ENCODE measurements at regions not wholly inside any gene's neighbourhood (a gene's known extent, or its start where the extent isn't known, plus 50 kb on each side); places are given as distances from the start of the nearest gene placed in this dataset.

DNA sequence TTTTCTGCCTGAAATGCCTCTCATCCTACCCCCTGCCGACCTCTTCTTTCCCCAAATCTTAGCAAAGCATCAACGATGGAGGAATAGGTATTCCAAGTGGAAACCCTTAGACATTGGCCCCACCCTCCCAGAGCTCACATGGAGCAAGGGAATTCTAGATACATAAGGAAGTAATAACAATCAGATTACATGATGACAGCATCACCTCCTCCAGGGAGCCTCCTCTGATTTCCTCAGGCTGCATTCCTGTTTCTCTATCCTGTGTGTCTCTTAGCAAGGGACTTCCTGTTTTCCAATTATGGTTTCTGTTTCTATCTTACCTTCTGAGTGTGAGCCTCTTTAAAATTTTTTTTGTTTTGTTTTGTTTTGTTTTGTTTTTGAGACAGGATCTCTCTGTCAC, 246.6 kb downstream of the TSHZ3 start:
- intact Hi-C loops (cut with DNase I): no loop called here
- H3K27me3 ChIP-seq (ENCODE audit: low read depth): no peaks in the 10 kb centered on the region
- no peak overlapping the region for H3K27ac ChIP-seq
- no peak overlapping the region for H3K4me3 ChIP-seq
- no peak for TF ChIP-seq CTCF (IDR thresholded peaks at IDR 0.05)
- no peak for DNase-seq
- no peaks in the 10 kb centered on the region for H3K4me1 ChIP-seq
- ATAC-seq: no peak
- no peaks in the 10 kb centered on the region for H3K9me3 ChIP-seq
- no peaks in the 10 kb centered on the region for H3K36me3 ChIP-seq

DNA sequence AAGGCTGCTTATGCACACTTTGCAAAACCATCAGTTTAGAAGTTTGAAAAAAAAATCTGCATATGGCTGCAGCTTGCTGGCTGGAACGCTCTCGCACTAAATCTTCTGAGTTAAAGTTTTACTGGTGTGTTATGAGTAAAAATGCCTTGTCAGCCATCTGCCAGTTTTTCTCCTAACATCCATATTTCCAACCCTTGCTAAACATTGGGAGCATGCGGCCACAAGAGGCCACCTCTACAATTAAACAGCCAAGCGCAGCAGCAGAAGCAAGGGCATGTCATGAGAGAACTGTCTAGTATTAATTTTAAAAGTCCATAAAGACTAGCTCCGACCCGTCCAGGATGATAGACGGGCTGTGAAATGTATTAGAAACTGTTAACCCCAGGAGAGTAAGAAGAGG, 248.3 kb downstream of the TSHZ3 start:
- H3K4me3 ChIP-seq: no peak overlapping the region
- no peak overlapping the region for H3K27ac ChIP-seq
- no peak for ATAC-seq
- TF ChIP-seq CTCF (IDR thresholded peaks at IDR 0.05): no peak
- no peak for DNase-seq
- intact Hi-C loops (cut with DNase I): no loop called here
- no peaks in the 10 kb centered on the region for H3K9me3 ChIP-seq
- H3K27me3 ChIP-seq (ENCODE audit: low read depth): peaks cover 3% of the 10 kb centered on the region
- H3K4me1 ChIP-seq: no peaks in the 10 kb centered on the region
- no peaks in the 10 kb centered on the region for H3K36me3 ChIP-seq

DNA sequence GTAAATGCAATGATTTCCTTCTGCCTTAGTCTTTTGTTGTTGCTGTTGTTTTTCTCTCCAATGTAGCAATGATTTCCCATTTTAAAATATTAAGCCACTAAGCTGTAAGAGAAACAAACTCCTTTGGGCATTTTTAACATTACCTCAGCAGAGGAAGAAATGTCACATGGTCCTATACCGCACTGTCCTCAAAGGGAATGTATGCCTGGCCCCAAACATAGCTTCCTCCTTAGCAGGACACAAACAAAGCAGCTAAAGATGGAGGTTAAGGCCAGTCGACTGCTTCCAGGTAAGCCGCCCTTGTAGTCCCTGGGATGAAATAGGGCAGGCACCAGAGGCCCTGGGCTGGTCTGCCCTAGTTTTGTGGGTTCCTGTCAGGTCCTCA, 249.0 kb downstream of the TSHZ3 start:
- no peak overlapping the region for H3K4me3 ChIP-seq
- intact Hi-C loops (cut with DNase I): no loop called here
- no peaks in the 10 kb centered on the region for H3K4me1 ChIP-seq
- peaks cover 4% of the 10 kb centered on the region for H3K27me3 ChIP-seq (ENCODE audit: low read depth)
- no peak for DNase-seq
- no peak for TF ChIP-seq CTCF (IDR thresholded peaks at IDR 0.05)
- no peak overlapping the region for H3K27ac ChIP-seq
- no peaks in the 10 kb centered on the region for H3K36me3 ChIP-seq
- no peak for ATAC-seq
- H3K9me3 ChIP-seq: no peaks in the 10 kb centered on the region

- ATAC-seq: no peak
- no peak for TF ChIP-seq CTCF (IDR thresholded peaks at IDR 0.05)
- H3K4me1 ChIP-seq: no peaks in the 10 kb centered on the region
These were observed 249.6 kb downstream of the TSHZ3 start for GRCh38 chr19:31099515-31100205.

GRCh38 chr19:31098836-31099235, 250.4 kb downstream of the TSHZ3 start:
- no peak for TF ChIP-seq CTCF (IDR thresholded peaks at IDR 0.05)
- intact Hi-C loops (cut with DNase I): no loop called here
- Histone ChIP-seq H3K27me3 (ENCODE audit: low read depth) (peaks cover 4% of the 10 kb centered on the region), H3K9me3 (no peaks in the 10 kb centered on the region), H3K4me3 (no peak overlapping the region), H3K27ac (no peak overlapping the region), H3K36me3 (no peaks in the 10 kb centered on the region), H3K4me1 (no peaks in the 10 kb centered on the region)
- DNase-seq (no peak), ATAC-seq (no peak)

More at GRCh38 chr19:31099515-31100205, 249.6 kb downstream of the TSHZ3 start:
- intact Hi-C loops (cut with DNase I): no loop called here
- no peaks in the 10 kb centered on the region for H3K9me3 ChIP-seq
- no peak for DNase-seq
- no peak overlapping the region for H3K4me3 ChIP-seq
- peaks cover 4% of the 10 kb centered on the region for H3K27me3 ChIP-seq (ENCODE audit: low read depth)
- no peaks in the 10 kb centered on the region for H3K36me3 ChIP-seq
- no peak overlapping the region for H3K27ac ChIP-seq
